Kidney glomerular epithelial cell (primary cell): ENCODE measurements at regions not wholly inside any gene's neighbourhood (a gene's known extent, or its start where the extent isn't known, plus 50 kb on each side); places are given as distances from the start of the nearest gene placed in this dataset.

Source experiments
- DNase-seq: peaks from one replicate; lab custom pipeline; 2025; lab: John Stamatoyannopoulos, UW

DNA sequence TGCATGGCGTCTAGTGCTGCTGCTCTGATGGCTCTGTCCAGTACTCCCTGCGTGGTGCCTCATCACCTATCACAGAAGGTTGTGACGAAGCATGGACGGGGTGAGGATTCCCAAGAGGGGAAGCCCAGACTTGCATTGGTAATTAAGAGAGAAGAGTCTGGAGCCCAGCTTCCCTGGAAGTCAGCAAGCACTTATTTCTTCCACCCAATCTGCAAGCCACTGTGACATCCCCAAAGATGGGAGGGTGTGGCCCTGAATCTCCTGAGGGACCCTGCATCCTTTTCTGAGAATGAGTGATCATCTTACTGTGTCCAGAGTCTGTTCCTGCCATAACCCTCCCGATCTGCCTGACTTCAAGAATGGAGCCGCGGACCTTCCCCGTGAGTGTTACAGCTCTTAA, 166.7 kb downstream of the PTPN20 start:
- no peak for DNase-seq

DNA sequence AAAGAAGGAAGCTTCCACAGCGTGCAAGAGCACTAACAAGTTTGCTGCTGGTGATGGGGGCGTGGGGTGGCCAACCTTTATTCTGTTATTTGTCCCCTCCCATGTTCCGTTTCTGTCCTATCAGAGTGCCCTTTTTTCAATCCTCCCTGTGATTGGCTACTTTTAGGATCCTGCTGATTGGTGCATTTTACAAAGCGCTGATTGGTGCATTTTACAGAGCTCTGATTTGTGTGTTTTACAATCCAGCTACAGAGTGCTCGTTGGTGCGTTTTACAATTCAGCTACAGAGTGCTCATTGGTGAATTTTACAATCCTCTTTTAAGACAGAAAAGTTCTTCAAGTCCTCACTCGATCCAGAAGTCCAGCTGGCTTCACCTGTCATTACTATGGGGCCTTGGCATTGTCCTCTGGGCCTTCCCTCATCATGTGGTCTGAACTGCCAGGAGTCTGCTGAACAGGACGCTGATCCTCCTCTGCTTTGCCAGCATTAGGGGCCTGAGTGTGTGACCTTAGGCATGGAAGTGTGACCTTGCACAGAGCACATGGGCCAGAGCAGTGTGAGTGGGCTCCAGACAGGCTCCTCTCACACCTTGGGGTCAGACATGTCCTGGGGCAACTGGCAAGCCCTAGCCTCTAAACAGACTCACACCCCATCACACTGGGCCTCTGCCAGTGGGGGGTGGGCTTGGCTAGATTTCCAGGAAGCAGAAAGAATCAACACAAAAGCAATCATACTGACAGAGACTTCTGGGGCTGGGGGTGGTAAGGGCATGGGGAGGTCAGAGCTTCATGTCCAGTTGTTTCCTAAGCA, 167.4 kb downstream of the PTPN20 start:
- DNase-seq = no peak

DNA sequence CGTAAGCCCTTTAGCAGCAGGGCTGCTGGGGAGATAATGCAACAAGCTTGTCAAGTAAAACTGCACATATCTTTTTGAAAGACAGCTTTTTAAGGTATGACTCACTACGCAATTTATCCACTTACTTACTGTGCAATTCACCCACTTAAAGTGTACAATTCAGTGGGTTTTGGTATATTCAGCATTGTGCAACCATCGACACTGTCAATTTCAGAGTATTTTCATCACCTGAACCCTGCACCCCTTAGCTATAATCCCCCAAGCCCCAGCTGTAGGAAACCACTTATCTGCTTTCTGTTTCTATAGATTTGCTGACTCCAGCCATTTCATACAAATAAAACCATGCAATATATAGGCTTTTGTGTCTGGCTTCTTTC, 168.0 kb downstream of the PTPN20 start:
- no peak for DNase-seq

DNA sequence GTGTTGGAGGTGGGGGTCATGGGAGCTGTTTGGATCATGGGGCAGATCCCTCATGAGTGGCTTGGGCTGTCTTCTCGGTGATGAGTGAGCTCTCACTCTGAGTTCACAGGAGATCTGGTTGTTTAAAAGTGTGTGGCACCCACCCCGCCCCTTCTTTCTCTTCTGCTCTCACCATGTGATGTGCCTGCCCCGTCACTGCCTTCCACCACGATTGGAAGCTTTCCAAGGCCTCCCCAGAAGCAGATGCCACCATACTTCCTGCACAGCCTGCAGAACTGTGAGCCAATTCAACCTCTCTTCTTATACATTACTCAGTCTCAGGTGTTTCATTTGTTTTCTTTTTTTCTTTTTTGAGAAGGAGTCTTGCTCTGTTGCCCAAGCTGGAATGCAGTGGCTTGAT, 170.0 kb downstream of the PTPN20 start:
- no peak for DNase-seq

DNA sequence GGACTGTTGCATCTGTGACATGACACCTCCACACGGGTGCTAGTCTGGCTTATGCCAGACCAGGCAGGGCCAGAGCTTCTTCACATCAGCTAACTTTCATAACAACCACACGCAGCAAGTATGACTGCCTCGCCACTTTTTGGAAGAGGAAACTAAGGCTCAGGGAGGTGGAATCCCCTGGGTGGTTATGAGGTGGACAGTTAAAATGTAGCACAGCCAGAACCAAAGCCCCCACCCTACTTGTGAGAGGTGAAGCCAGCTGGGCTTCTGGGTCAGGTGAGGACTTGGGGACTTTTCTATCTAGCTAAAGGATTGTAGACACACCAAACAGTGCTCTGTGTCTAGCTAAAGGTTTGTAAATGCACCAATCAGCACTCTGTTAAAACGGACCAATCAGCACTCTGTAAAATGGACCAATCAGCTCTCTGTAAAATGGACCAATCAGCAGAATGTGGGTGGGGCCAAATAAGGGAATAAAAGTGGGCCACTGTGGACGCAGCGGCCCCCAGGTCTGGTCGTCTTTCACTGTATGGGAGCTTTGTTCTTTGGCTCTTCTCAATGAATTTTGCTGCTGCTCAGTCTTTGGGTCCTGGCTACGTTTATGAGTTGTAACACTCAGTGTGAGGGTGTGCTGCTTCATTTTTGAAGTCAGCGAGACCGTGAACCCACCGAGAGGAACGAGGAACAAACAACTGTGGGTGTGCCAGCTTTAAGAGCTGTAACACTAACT, 171.0 kb downstream of the PTPN20 start:
- no peak for DNase-seq

DNA sequence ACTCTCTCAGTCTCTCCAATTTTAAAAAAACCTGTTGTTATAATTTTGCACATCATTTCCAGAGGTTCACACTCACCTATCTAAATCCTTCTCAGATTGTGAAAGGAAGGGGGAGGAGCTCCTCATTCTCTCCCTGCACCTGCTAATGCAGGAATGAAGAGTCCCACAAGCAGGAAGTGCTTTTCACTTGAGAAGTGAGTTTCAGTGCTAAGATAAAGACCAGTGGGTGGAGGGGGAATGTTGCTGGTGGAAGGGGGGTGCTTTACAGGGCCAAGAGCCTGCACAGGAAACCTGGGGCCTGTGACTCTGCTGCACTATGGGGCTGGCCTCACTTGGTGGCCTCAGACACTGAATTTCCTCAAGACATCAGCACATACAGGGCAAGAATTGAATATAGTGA, 176.4 kb downstream of the PTPN20 start:
- DNase-seq = no peak

DNA sequence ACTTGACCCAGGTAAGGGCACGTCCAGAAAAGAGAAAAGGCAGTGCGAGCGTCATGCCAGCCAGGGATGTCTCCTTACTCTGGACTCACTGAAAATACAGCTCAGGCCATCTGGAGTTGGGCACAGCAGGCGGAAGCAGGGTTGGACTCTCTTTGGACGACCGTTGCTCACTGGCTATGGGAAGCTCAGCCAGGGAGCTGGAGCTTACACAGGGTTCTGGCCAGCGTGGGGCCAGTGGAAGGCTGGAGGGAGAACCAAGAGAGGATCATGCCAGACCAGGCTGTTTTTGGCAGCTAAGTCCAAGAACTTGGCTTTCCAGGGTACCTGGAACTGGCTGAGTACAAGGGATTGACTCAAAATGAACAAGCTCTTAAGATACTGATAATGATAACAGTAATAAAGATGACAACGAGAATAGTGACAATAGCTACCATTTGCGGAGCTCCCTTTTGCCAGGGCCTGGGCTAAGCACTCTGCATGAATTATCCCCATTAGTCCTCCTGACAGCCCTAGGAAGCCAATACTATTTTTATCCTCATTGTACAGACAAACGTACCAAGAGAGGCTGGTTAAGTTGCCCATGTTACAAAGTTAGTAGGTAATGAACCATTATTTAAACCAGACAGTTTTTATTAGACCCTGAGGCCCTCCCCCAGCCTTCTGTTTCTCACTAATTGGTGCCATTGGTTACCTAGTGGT, 177.6 kb downstream of the PTPN20 start:
- no peak for DNase-seq

DNA sequence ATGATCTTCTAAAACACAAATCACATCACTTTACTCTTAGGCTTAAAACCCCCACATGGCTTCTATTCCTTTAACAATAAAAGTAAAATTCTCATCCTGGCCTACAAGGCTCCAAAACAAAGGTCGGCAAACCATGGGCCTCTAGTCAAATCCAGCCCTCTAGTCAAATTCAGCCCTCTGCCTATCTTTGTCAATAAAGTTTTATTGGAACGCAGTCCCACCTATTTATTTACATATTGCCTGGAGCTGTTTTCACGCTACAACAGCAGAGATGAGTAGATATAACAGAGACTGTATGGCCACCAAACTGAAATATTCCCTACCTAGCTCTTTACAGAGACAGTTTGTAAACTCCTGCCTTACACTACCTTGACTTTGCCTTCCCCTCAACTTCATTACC, 178.8 kb downstream of the PTPN20 start:
- DNase-seq = no peak

DNA sequence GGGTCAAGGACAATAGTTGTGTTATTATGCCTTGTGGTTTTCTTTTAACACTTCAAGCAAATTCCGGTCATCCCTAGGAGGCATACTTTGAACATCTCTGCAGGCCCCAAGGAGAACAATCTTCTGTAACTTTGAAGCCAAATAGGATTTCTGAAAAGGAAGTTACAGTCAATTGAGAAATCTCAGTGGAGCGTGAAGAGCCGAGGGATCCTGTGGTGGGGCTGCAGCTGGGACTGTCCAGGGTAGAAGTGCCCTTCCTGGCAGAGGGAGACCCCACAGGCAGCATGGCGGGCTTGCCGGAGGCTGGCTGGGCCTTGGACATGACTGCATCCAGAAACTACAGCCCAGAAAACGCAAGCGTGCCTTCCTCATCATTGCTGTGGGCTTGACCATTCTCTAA, 179.7 kb downstream of the PTPN20 start:
- no peak for DNase-seq

DNA sequence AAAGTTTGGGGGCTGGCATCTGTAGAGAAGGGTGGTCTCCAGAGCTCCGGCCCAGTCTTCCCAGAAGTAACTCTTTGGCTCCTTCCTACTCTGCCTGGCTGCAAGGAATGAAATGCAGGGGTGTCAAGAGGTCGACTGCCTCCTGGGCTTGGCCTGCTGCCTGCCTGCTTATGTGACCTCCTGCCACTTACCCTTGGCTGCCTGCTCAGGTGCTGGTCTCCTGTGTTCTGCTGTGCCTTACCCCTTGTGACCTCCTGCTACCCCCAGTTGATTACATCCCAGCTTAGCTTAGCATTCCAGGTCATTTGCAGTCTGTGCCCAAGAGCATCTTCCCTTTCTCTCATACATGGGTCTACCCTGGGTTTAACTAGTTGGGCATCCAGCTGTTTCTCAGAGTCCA, 180.2 kb downstream of the PTPN20 start:
- DNase-seq = no peak

DNA sequence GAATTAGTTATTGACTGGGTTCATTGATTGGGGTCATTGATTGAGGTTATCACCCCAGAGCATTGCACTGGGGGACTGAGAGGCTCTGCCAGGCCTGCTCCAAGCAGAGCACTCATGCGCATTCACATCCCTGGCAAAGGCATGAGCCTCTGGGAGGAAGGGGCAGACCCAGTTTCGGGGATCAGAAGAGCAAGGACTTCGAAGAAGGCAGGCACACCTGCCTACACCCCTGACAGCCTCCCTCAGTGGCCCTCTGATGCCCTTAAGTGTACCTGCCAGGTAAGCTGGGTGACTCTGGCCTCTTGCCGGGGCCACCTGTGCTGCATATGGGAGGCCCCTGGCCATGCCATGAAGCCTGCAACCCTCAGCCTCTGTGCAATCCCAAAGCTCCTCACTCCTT, 181.1 kb downstream of the PTPN20 start:
- DNase-seq = no peak

DNA sequence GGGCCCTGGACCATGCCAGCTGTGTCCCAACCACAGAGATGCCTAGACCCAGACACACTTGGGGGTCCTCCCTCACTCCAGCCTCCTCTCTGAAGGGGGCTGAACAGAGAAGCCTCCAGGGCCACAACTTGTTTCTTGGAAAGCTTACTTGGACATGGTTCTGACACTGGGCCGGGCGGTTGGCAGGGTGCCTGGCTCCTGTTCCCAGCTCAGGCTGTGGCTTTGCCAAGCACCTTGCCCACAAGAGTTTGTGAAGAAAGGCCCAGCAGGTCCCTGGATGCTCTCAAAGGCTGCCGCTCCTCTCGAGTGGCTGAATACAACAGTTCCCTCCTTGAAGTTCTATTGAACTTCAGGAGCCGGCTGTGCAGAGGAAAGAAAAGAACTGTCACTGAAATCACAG, 181.6 kb downstream of the PTPN20 start:
- DNase-seq = no peak

DNA sequence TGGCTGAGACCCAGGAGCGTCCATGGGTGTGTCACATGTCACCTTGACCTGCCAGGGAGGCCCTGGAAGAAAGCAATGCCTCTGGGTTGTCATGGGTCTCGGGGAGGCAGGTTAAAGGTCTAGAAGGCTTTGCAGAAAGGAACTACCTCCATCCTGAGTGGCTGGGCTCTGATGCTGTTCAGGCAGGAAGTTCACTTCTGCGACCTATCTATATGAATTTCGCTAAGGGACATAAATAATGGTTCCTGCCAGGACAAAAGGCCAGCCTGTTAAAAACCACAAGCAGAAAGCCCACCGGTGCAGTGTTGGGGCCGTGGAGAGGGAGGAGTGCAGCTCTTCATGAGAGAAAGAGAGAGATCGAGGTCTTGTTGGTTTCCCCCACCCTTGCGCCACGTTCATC, 182.9 kb downstream of the PTPN20 start:
- DNase-seq = no peak

DNA sequence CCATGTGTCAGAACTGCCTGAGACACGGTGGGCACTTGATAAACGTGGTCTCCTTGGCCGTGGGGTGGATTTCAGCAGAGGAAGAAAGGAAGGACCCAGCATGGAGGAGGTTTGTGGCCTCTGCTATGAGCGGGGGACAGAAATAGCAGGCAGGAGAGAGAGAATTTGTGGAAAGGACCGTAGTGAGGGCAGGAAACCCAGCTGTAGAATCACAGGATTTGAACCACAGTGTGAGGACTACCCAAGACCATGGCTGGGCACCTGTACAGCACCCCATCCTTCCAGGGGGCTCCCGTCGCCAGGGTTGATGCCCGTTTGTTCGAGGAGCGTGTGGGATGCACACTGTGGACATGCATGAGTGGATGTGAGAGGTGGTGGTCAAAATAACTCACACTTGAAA, 183.4 kb downstream of the PTPN20 start:
- DNase-seq = no peak

DNA sequence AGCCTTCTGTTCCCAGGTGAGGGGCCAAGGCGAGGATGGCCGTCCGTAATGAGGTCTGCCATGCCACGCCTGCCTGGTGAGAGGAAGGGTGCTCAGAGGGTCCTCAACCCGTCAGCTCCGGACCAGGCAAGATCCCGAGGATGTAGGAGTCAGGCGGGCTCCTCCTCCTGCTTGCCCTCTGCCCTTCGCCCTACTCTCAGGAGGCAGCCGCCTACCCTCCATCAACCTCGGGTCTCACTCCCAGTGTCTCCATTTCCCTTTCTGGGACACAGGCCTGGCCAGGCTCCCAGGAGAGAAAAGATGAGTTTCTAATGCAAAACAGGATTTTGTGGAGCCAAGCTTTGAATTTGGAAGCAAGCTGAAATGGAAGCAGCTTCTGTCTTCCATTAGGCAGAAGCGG, 184.0 kb downstream of the PTPN20 start:
- no peak for DNase-seq

DNA sequence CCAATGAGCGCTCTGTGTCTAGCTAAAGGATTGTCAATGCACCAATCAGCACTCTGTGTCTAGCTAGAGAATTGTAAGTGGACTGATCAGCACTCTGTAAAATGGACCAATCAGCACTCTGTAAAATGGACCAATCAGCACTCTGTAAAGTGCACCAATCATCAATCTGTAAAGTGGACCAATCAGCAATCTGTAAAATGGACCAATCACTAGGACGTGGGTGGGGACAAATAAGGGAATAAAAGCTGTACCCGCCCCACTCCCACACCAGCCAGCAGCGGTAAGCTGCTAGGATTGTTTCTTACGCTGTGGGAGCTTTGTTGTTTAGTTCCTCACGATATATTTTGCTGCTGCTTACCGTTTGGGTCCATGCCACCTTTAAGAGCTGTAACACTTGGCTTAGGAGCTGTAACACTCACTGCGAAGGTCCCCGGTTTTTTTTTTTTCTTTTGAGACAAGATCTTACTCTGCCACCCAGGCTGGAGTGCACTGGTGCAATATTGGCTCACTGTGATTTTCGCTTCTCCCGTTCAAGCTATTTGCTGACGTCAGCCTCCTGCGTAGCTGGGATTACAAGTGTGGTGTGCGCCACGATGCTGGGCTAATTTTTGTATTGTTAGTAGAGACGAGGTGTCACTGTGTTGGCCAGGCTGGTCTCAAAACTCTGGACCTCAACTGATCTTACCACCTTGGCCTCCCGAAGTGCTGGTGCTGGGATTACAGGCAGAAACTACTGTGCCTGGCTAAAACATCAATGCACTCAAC, 184.8 kb downstream of the PTPN20 start:
- DNase-seq = no peak

DNA sequence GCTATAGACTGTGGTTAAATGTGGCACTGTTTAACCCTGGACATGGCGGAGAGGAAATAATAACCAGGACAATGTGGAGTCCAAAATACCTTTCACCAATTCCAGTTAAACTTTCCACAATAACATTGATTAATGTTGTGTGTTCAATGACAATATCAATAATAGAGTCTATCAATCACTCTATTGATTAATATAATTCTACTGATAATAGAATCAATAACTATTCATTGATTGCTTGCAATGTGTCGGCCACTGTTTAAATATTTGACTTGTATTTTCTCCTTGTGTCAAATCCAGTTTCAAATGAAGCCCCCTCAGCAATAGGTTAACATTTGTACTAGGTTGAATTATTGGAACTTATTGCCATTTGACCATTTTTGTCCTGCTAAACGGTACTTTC, 187.0 kb downstream of the PTPN20 start:
- DNase-seq = no peak

DNA sequence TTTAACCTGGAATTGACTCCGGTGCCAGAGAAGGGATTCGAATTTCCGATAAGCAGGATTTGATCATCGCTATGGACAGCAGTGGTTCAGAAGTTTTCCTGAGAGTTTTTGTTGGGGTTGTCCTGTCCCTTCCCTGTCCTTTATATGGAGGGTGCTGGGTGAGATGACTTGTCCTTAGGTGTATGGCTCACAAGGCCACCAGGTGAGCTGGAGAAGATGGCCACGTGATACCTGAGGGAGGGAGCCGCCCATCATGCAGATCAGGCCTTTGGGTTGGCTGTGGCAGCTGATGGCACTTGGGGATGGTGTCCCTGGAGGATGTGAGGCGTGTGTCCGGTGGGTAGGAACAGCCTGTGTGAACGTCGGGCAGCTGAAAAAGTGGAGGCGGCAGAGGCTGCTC, 187.7 kb downstream of the PTPN20 start:
- DNase-seq = no peak

DNA sequence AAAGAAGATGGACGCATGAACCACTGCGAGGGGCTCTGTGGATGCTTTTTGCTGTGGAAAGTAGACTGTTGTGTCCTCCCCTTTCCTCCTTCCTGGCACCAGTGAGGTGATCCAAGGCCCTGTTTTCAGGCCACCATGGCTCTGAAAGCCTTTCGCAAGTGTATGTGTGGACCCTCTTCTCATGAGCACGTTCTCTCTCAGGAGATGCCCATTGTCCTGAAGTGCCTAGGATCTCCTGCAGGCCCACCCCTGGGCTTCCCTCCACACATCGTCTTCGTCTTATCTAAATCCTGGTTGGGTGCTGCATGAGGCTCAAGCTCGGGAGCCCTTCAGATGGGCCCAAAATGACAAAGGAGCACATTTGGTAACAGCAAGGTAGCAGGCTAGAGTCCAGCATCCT, 188.2 kb downstream of the PTPN20 start:
- no peak for DNase-seq

DNA sequence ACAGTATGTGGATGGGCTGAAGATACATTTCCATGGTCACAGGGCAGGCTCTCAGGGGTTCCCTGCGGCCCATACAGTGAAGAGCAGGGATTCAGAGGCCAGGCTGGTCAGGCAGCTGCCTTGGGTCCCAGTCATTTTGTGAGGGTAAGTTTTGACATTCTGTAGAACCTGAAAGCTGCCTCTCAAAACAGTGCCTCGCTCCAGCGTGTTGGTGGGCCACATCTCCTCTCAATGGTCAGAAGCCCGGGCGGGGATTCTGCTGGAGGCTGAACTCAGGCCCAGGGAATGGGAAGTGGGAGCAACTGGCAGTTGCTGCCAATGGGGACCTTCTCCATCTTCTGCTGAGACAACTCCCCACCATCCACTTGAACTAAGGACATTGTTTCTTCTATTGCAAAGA, 190.0 kb downstream of the PTPN20 start:
- no peak for DNase-seq

DNA sequence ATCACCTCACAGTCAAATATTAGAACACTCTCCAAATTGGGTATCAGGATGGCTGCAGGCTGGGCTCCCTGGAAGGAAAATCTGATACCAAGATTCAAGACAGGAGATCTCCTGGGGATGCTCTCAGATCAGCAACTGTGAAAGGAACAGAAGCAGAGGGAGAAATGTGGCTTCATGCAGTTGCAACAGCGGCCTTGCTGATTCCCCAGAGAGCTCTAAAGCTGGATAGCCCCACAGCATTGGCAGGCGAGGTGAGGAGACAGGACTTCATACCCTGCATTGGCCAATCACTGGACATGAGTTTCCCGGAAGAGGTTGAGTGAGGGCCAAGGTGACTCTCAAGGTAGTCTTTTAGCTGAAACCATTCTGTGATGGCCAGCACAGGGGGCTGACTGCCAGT, 190.6 kb downstream of the PTPN20 start:
- DNase-seq = no peak

DNA sequence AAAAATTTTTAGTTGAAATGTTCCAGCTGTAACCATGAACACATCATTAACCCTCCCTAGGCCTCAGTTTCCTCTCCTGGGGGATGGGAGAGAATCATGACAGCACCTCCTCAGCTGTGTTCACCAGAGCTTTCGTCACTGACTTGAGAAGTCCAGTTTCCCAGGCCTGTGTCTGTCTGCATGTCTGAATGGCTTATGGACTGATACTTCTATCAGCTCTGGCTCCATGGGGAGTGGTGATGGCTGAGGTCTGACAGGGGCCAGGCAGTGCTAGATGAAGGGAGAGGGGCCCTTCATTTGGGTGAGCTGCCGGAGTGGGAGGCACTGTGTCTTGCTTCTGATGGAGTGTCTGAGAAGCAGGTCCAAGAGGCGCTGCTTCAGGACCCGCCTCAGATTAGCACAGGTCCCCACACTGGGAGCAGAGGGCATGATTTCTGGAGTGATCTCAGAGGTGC, 192.9 kb downstream of the PTPN20 start:
- DNase-seq = no peak
